Endothelial cell of umbilical vein (primary cell): ENCODE measurements at regions not wholly inside any gene's neighbourhood (a gene's known extent, or its start where the extent isn't known, plus 50 kb on each side); places are given as distances from the start of the nearest gene placed in this dataset.

Experiments
- BruUV-seq: library from RNA; stranded (reverse); fragments of 400-500 nt; replicated peaks from 2 replicates; lab custom pipeline; 2021; lab: Mats Ljungman, UMichigan
- CTCF ChIA-PET: fragments of 300-600, 350-600 bp; sonication (Branson Sonifier 250); formaldehyde crosslinking; loops from one replicate; lab custom pipeline; 2021; ENCODE audit warnings: antibody characterized with exemption, inconsistent platforms; lab: Charles Lee
- POLR2A ChIA-PET: fragments of 300-600, 350-600 bp; sonication (Branson Sonifier 250); formaldehyde crosslinking; loops from one replicate; lab custom pipeline; 2021; ENCODE audit warnings: antibody characterized with exemption, inconsistent platforms; lab: Charles Lee
- DNase-seq: peaks from one replicate; pipeline ENCODE4 v3.0.0-alpha.2; 2011; ENCODE audit warnings: low read depth, low spot score
- FAIRE-seq: peaks from 2 replicates; lab custom pipeline; 2011; peaks lifted over from hg19 to GRCh38; lab: Jason Lieb, UNC
- H2AFZ ChIP-seq: 2 replicates; pipeline ENCODE4 v1.6.0; 2012; ENCODE audit warnings: low read depth, low read length, control low read depth, inconsistent platforms
- H3K27ac ChIP-seq: 2 replicates; pipeline ENCODE4 v1.5.1; 2011; ENCODE audit warnings: low read depth, mild to moderate bottlenecking, control low read depth, low read length, moderate library complexity; ENCODE audit not compliant: insufficient read depth
- H3K27me3 ChIP-seq, 2 experiments: 2 replicates each; pipeline versions ENCODE4 v1.6.0 to v1.6.1; 2011; ENCODE audit warnings: low read length in 2 of 2, mixed read lengths in 1 of 2; ENCODE audit not compliant: control insufficient read depth in 2 of 2, insufficient read depth in 2 of 2
- H3K36me3 ChIP-seq, 2 experiments: 2 replicates in 1 of 2; 3 replicates in 1 of 2; pipeline ENCODE4 v1.5.1; 2011; ENCODE audit warnings: low read length in 2 of 2, mild to moderate bottlenecking in 1 of 2, moderate library complexity in 1 of 2; ENCODE audit not compliant: control insufficient read depth in 2 of 2, insufficient read depth in 2 of 2; ENCODE audit errors: extremely low read depth in 1 of 2
- H3K4me1 ChIP-seq: 3 replicates; pipeline ENCODE4 v1.5.1; 2011; ENCODE audit warnings: mild to moderate bottlenecking, low read length; ENCODE audit not compliant: control insufficient read depth, insufficient read depth; ENCODE audit errors: extremely low read depth
- H3K4me2 ChIP-seq: 2 replicates; pipeline ENCODE4 v1.6.1; 2011; ENCODE audit warnings: low read length, control low read depth, mixed read lengths; ENCODE audit not compliant: insufficient read depth
- H3K4me3 ChIP-seq, 3 experiments: fragments of 200-600 bp in 1 of 3; sonication (generic), shearing (Covaris generic) in 1 of 3; replicated peaks in 1 of 3; 2 replicates each; pipeline ENCODE4 v1.5.1; 2011 to 2016; ENCODE audit warnings: control low read depth in 3 of 3, low read length in 3 of 3, mild to moderate bottlenecking in 2 of 3, inconsistent platforms in 1 of 3, low read depth in 1 of 3, moderate library complexity in 1 of 3; ENCODE audit not compliant: insufficient read depth in 1 of 3
- H3K79me2 ChIP-seq: 2 replicates; pipeline ENCODE4 v1.6.0; 2012; ENCODE audit warnings: low read length, inconsistent platforms; ENCODE audit not compliant: control insufficient read depth, insufficient read depth
- H3K9ac ChIP-seq: replicated peaks from 2 replicates; pipeline ENCODE3; 2011; ENCODE audit warnings: low read length, control low read depth; ENCODE audit not compliant: insufficient read depth; ENCODE audit errors: extremely low read depth
- H3K9me1 ChIP-seq: replicated peaks from 3 replicates; pipeline ENCODE4 v1.6.0; 2011; ENCODE audit warnings: mild to moderate bottlenecking, low read length; ENCODE audit not compliant: control insufficient read depth, insufficient read depth; ENCODE audit errors: extremely low read depth
- H3K9me3 ChIP-seq: replicated peaks from 2 replicates; pipeline ENCODE4 v1.5.1; 2012; ENCODE audit warnings: low read length, inconsistent platforms; ENCODE audit not compliant: control insufficient read depth, insufficient read depth
- H4K20me1 ChIP-seq: replicated peaks from 2 replicates; pipeline ENCODE3; 2011; ENCODE audit warnings: mild to moderate bottlenecking, low read length; ENCODE audit not compliant: control insufficient read depth, insufficient read depth; ENCODE audit errors: extremely low read depth
- EZH2 ChIP-seq: IDR thresholded peaks from 2 replicates; pipeline ENCODE4 v1.6.1; 2012; ENCODE audit warnings: borderline replicate concordance, low read depth, mild to moderate bottlenecking, moderate library complexity, low read length, inconsistent platforms; ENCODE audit not compliant: severe bottlenecking
- FOS ChIP-seq: IDR thresholded peaks from 2 replicates; pipeline ENCODE4 v1.6.1; 2011; ENCODE audit warnings: mild to moderate bottlenecking, low read length, moderate library complexity, borderline replicate concordance; ENCODE audit not compliant: insufficient read depth
- JUN ChIP-seq: IDR thresholded peaks from 2 replicates; pipeline ENCODE4 v1.6.1; 2011; ENCODE audit warnings: borderline replicate concordance, low read depth; ENCODE audit not compliant: insufficient read length, insufficient read depth
- MYC ChIP-seq: IDR thresholded peaks from one replicate; pipeline ENCODE4 v1.6.1; 2011; ENCODE audit warnings: mild to moderate bottlenecking, low read depth, low read length
- POLR2A ChIP-seq: IDR thresholded peaks from 2 replicates; pipeline ENCODE4 v1.6.1; 2012; ENCODE audit warnings: low read depth, mild to moderate bottlenecking, control low read depth, low read length
- POLR2AphosphoS5 ChIP-seq: IDR thresholded peaks from 2 replicates; pipeline ENCODE4 v1.6.1; 2012; ENCODE audit warnings: low read depth, mild to moderate bottlenecking, control low read depth, low read length, moderate library complexity; ENCODE audit not compliant: insufficient read depth
- dilution Hi-C: fragments of 300-500 bp; cut with MboI; formaldehyde crosslinking; loops from one replicate; pipeline ENCODE4 v1.15.0; 2019; ENCODE audit warnings: low sequenced_read_pairs; ENCODE audit not compliant: extremely low pct_ligation_motif_present
- intact Hi-C: fragments of 100-400 bp; cut with micrococcal nuclease; formaldehyde crosslinking; loops from one replicate; pipeline ENCODE4 v1.10.0; 2022
- TF ChIP-seq, protein P1 (sequence below), 2 donors: IDR thresholded peaks; 1 replicate in 1 of 2; 2 replicates in 1 of 2; pipeline ENCODE4 v1.5.1; 2011; ENCODE audit warnings: low read length in 2 of 2, mild to moderate bottlenecking in 2 of 2, moderate library complexity in 2 of 2, control low read depth in 1 of 2, inconsistent platforms in 1 of 2, low read depth in 1 of 2; ENCODE audit not compliant: insufficient read depth in 1 of 2; ENCODE audit errors: extremely low read depth in 1 of 2
- TF ChIP-seq, protein P2 (sequence below): IDR thresholded peaks from 2 replicates; pipeline ENCODE4 v1.6.1; 2011; ENCODE audit not compliant: insufficient read depth, insufficient read length

DNA sequence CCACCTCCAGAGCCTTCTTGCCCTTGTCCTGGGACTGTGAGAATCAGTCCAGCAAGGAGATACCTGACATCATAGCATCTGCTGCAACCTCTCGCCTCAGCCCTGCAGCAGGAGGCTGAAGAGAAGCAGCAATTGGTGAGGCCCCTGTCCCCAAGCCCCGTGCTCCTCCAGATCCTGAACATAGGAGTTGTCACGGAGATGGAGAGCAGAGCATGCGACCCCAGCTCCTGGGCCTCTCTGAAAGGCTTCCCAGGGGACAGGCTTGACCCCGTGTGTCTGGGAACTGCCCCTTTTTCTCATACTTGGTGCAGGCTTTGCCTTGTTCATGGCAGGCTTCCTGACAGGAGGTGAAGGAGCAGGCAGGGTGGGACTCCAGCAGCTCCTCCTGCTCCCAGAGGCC is 127.7 kb upstream of the PZP start:
- no peaks in the 10 kb centered on the region for H3K9me1 ChIP-seq
- no peaks in the 10 kb centered on the region for H3K27me3 ChIP-seq
- BruUV-seq, result no TSS peak
- no peaks in the 10 kb centered on the region for H4K20me1 ChIP-seq
- dilution Hi-C loops, result no loop called here
- no peaks in the 10 kb centered on the region for H3K79me2 ChIP-seq
- H3K36me3 ChIP-seq, result no peaks in the 10 kb centered on the region
- H3K4me2 ChIP-seq, result no peak overlapping the region
- ChIA-PET CTCF (interaction anchor here (0.8 to 1.1 kb wide), 3 partner anchors 11 to 272 kb away, joined by 3 to 4 read pairs (median 3); no protein-coding TSS in a partner anchor), POLR2A (no interaction called here)
- H3K27ac ChIP-seq, result no peak overlapping the region
- H2AFZ ChIP-seq, result no peak overlapping the region
- FAIRE-seq (no peak), DNase-seq (no peak)
- TF ChIP-seq FOS (no peak), EZH2 (no peak), MYC (no peak), POLR2A (no peak), POLR2AphosphoS5 (no peak), JUN (no peak)
- TF ChIP-seq, protein P1, sequence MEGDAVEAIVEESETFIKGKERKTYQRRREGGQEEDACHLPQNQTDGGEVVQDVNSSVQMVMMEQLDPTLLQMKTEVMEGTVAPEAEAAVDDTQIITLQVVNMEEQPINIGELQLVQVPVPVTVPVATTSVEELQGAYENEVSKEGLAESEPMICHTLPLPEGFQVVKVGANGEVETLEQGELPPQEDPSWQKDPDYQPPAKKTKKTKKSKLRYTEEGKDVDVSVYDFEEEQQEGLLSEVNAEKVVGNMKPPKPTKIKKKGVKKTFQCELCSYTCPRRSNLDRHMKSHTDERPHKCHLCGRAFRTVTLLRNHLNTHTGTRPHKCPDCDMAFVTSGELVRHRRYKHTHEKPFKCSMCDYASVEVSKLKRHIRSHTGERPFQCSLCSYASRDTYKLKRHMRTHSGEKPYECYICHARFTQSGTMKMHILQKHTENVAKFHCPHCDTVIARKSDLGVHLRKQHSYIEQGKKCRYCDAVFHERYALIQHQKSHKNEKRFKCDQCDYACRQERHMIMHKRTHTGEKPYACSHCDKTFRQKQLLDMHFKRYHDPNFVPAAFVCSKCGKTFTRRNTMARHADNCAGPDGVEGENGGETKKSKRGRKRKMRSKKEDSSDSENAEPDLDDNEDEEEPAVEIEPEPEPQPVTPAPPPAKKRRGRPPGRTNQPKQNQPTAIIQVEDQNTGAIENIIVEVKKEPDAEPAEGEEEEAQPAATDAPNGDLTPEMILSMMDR (IDR thresholded peaks at IDR 0.05; ENCODE audit: extremely low read depth in 1 of 2, insufficient read depth in 1 of 2, low read depth in 1 of 2, low read length in 2 of 2), result no peak
- TF ChIP-seq, protein P2, sequence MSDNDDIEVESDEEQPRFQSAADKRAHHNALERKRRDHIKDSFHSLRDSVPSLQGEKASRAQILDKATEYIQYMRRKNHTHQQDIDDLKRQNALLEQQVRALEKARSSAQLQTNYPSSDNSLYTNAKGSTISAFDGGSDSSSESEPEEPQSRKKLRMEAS, result no peak
- no peak overlapping the region for H3K9ac ChIP-seq
- H3K4me1 ChIP-seq, result no peaks in the 10 kb centered on the region
- H3K9me3 ChIP-seq, result no peaks in the 10 kb centered on the region
- H3K4me3 ChIP-seq, result no peak overlapping the region
- intact Hi-C loops, result no loop called here
